ENCODE measurements at regions not wholly inside any gene's neighbourhood (a gene's known extent, or its start where the extent isn't known, plus 50 kb on each side); places are given as distances from the start of the nearest gene placed in this dataset.
A peak's percentile ranks its signal among the peaks of the same experiment; 100 is the strongest.
"Not testable (repeated sequence)": the region's sequence is repeated elsewhere in the genome, so short reads cannot be mapped to it uniquely, and the experiment has no call there.

GRCh38 chr1:200294241-200294640 lies 115.6 kb downstream of the ZNF281 start:
- in situ Hi-C loops (cut with HindIII; ENCODE audit: low pct_unique_long_range_greater_than_20kb, low sequenced_read_pairs) = no loop called here
- no peak for DNase-seq (ENCODE audit: low read depth)

GRCh38 chr1:200292699-200293098 lies 117.1 kb downstream of the ZNF281 start:
- no peak for DNase-seq (ENCODE audit: low read depth)
- in situ Hi-C loops (cut with HindIII; ENCODE audit: low pct_unique_long_range_greater_than_20kb, low sequenced_read_pairs) = no loop called here

DNA sequence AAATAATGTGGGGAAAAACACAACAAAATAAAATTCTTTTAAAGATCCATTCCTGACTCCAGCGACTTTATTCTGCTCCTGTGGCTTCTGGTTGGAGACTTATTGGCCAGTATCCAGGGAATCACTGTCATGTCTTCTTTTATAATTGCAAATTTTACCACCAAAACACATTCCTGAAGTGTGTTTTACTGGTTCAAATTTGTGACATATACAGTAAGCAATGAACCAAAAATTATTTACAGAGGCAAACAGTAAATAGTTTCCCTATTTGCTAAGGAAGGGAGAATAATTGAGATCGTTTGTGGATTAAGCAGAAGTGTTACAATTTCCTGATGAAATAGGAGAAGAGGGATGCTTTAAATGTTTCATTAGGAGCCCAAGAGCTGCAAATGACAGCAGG lies 118.7 kb downstream of the ZNF281 start:
- in situ Hi-C loops (cut with HindIII; ENCODE audit: low pct_unique_long_range_greater_than_20kb, low sequenced_read_pairs) = no loop called here
- no peak for DNase-seq (ENCODE audit: low read depth)

DNA sequence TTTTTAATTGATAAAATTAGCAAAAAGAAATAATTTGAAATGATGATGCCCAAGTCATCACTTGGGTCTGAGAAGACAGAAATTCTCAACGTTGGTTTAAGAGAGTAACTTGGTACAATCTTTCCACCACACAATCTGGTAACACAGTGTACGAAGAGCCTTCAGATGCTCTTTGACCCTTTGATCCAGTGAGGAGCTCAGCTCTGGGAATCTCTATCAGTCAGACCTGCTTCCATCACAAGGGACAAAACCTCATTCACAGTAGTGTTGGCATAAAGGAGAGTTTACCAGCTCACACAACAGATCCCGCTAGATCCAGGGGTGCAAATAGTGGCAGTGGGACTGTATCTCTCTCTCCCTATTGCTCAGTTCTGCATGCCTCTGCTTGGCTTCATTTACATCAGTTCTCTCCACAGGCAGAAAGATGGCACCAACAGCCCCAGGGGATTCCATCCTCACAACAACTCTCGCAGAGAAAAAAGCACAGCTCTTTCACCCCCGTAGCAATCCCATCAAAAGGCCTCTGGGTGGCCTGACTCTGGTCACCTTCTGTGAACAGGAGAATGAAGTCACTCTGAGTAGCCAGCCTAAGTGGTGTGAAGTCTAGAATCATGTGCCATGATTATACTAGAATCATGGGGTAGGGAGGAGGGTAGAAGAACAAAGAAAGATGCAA lies 119.7 kb downstream of the ZNF281 start:
- in situ Hi-C loops (cut with HindIII; ENCODE audit: low pct_unique_long_range_greater_than_20kb, low sequenced_read_pairs) = no loop called here
- DNase-seq (ENCODE audit: low read depth) = no peak

DNA sequence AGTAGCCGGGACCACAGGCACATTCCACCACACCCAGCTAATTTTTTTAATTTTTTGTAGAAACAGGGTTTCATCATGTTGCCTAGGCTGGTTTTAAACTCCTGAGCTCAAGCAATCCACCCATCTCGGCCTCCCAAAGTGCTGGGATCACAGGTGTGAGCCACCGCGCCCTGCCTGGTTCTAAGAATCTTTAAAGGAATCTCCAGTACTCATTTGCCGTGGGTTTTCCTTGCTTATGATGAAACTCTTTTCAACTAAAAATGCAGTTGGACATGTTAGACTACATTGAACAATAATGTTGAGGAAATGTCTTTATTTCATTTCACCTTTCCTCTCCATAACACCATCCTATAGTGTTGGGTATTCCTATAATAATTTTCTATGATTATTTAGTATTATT lies 121.6 kb downstream of the ZNF281 start:
- no peak for DNase-seq (ENCODE audit: low read depth)
- in situ Hi-C loops (cut with HindIII; ENCODE audit: low pct_unique_long_range_greater_than_20kb, low sequenced_read_pairs) = no loop called here

DNA sequence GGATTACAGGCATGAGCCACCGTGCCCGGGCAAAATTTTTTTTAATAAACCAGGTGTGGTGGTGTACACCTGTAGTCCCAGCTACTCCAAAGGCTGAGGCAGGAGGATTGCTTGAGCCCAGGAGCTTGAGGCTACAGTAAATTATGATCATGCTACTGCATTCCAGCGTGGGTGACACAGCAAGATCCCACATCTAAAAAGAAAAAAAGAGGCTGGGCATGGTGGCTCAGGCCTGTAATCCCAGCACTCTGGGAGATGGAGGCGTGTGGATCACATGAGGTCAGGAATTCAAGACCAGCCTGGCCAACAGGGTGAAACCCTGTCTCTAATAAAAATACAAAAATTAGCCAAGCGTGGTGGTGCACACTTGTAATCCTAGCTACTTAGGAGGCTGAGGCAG lies 125.6 kb downstream of the ZNF281 start:
- DNase-seq (ENCODE audit: low read depth); in situ Hi-C loops (cut with HindIII; ENCODE audit: low pct_unique_long_range_greater_than_20kb, low sequenced_read_pairs): not testable (repeated sequence)

- DNase-seq (ENCODE audit: low read depth) = no peak
- in situ Hi-C loops (cut with HindIII; ENCODE audit: low pct_unique_long_range_greater_than_20kb, low sequenced_read_pairs) = no loop called here
Measured at GRCh38 chr1:200282497-200283122, 127.2 kb downstream of the ZNF281 start.

DNA sequence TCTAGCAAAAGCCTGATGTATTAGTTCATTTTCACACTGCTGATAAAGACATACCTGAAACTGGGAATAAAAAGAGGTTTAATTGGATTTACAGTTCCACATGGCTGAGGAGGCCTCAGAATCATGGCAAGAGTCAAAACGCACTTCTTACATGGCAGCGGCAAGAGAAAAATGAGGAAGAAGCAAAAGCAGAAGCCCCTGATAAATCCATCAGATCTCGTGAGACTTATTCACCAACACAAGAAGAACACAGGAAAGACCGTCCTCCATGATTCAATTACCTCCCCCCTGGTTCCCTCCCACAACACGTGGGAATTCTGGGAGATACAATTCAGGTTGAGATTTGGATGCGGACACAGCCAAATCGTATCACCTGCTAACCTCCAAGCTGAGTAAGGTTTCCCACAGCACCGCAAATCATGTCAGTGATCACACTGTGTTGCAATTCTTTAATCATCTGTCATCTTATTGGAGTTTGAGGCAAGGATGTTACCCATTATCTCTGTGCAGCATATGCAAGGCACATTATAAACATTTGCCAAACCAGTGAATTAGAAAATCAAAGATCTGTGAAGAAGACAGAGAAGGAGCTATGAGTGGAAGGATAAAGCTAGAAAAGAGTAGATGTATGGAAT lies 128.5 kb downstream of the ZNF281 start:
- DNase-seq (ENCODE audit: low read depth) = no peak
- in situ Hi-C loops (cut with HindIII; ENCODE audit: low pct_unique_long_range_greater_than_20kb, low sequenced_read_pairs) = no loop called here

DNA sequence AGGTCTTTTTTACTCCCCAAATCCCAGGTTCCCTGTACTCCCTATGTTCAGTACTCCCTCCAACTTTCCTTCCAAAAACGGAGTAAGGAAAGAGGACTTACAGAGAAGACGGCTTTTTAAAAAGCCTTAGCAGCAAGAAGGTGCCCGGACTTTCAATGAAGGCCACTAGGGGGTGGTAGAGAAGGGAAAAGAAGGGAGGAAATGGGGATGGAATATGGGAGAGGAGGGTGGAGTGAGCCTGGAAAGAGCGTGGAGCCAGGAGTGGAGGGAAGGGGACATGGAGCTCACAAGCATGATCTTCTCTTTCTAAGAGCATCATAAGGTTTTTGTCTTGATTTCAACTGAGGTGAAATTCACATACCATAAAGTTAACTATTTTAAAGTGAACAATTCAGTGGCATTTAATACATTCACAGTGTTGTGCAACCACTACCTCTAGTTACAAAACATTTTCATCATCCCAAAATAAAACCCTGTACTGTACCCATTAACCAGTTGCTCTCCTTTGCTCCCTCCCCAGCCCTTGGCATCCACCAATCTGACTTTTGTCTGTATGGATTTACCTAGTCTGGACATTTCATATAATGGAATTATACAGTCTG lies 129.9 kb downstream of the ZNF281 start:
- in situ Hi-C loops (cut with HindIII; ENCODE audit: low pct_unique_long_range_greater_than_20kb, low sequenced_read_pairs) = no loop called here
- DNase-seq (ENCODE audit: low read depth) = peak; percentile 48

- in situ Hi-C loops (cut with HindIII; ENCODE audit: low pct_unique_long_range_greater_than_20kb, low sequenced_read_pairs) = no loop called here
- DNase-seq (ENCODE audit: low read depth) = no peak
Measured at GRCh38 chr1:200275816-200276453, 133.9 kb downstream of the ZNF281 start.

GRCh38 chr1:200275415-200275814 lies 134.4 kb downstream of the ZNF281 start:
- no peak for DNase-seq (ENCODE audit: low read depth)
- in situ Hi-C loops (cut with HindIII; ENCODE audit: low pct_unique_long_range_greater_than_20kb, low sequenced_read_pairs) = no loop called here

GRCh38 chr1:200274116-200274515 lies 135.7 kb downstream of the ZNF281 start:
- DNase-seq (ENCODE audit: low read depth) = no peak
- in situ Hi-C loops (cut with HindIII; ENCODE audit: low pct_unique_long_range_greater_than_20kb, low sequenced_read_pairs) = no loop called here

GRCh38 chr1:200272481-200273068 lies 137.3 kb downstream of the ZNF281 start:
- in situ Hi-C loops (cut with HindIII; ENCODE audit: low pct_unique_long_range_greater_than_20kb, low sequenced_read_pairs) = no loop called here
- no peak for DNase-seq (ENCODE audit: low read depth)

GRCh38 chr1:200269256-200269655 lies 140.6 kb downstream of the ZNF281 start:
- in situ Hi-C loops (cut with HindIII; ENCODE audit: low pct_unique_long_range_greater_than_20kb, low sequenced_read_pairs) = no loop called here
- no peak for DNase-seq (ENCODE audit: low read depth)

DNA sequence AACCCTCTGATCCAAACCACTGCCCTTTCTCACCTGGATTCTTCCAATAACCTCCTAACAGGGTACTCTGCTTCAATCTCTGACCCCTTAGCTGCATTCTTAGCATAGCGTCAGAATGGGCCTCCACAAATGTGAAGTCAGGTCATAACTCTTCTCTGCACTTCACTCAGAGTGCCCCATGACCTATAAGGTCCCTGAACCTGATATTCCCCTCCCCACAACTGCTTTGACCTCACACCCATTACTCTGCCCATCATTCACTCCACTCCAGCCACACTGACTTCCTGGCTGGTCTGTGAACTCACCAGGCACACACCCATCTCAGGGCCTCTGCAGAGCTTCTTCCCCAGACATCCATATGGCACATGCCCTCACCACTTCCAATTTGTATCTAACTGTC lies 141.9 kb downstream of the ZNF281 start:
- DNase-seq (ENCODE audit: low read depth) = no peak
- in situ Hi-C loops (cut with HindIII; ENCODE audit: low pct_unique_long_range_greater_than_20kb, low sequenced_read_pairs) = no loop called here

DNA sequence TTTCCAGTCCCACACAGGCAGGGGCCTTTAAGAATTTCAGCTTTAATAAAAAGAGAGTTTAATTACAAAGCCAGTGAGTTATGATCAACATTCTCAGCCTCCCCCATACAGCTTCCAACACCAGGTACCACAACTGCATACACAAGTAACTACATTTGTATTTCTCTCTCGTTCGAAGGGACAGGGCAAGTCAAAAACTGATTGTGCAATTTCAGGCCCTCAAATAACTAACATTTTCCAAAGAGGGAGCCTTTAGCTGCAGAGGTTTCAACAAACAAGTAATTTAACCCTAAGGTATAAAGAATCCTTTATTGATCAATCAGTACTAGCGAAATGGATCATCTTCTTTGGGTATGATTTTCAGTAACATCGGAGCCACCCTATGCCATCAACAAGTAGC lies 142.4 kb downstream of the ZNF281 start:
- in situ Hi-C loops (cut with HindIII; ENCODE audit: low pct_unique_long_range_greater_than_20kb, low sequenced_read_pairs) = no loop called here
- DNase-seq (ENCODE audit: low read depth) = no peak

GRCh38 chr1:200266871-200267270 lies 143.0 kb downstream of the ZNF281 start:
- no peak for DNase-seq (ENCODE audit: low read depth)
- in situ Hi-C loops (cut with HindIII; ENCODE audit: low pct_unique_long_range_greater_than_20kb, low sequenced_read_pairs) = no loop called here

GRCh38 chr1:200265881-200266280 lies 144.0 kb downstream of the ZNF281 start:
- no peak for DNase-seq (ENCODE audit: low read depth)
- in situ Hi-C loops (cut with HindIII; ENCODE audit: low pct_unique_long_range_greater_than_20kb, low sequenced_read_pairs) = no loop called here

DNA sequence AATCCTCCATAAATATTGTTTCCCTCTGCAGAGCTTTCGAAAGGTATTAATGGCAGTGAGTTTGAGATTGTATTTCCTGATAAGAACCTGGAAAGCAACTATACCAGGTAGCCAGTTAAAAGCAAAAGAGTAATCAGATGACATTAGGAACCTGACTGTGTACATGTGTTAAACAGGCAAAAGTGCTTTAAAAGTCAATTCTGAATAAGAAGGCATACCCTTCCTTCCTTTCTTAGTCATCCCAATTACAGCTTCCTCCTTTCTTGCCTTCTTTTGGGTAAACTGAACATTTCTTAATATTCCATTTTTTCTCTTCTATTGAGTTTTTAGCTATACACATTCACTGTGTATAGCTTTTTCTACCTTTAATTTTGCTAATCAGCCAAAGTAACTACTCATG lies 144.7 kb downstream of the ZNF281 start:
- in situ Hi-C loops (cut with HindIII; ENCODE audit: low pct_unique_long_range_greater_than_20kb, low sequenced_read_pairs) = no loop called here
- DNase-seq (ENCODE audit: low read depth) = no peak
